Right renal pelvis (tissue), 4 donors: ENCODE measurements at regions not wholly inside any gene's neighbourhood (a gene's known extent, or its start where the extent isn't known, plus 50 kb on each side); places are given as distances from the start of the nearest gene placed in this dataset.
"Not testable (repeated sequence)": the region's sequence is repeated elsewhere in the genome, so short reads cannot be mapped to it uniquely, and the experiment has no call there.

Experiments
- DNase-seq, 4 donors: peaks; one replicate each; pipeline ENCODE4 v3.0.0-alpha.2; 2013; ENCODE audit warnings: low read depth in 4 of 4, low spot score in 3 of 4, missing footprints in 1 of 4

GRCh38 chr13:78161266-78161665, 242.6 kb upstream of the EDNRB start:
- no peak for DNase-seq

- DNase-seq = no peak
Measured at GRCh38 chr13:78160793-78161192, 242.2 kb upstream of the EDNRB start.

- DNase-seq = no peak
Measured at GRCh38 chr13:78152415-78152814, 233.8 kb upstream of the EDNRB start.

- no peak for DNase-seq
Measured at GRCh38 chr13:78147905-78148304, 229.3 kb upstream of the EDNRB start.

GRCh38 chr13:78145276-78145675, 226.6 kb upstream of the EDNRB start:
- no peak for DNase-seq

- DNase-seq = no peak
Measured at GRCh38 chr13:78139765-78140164, 221.1 kb upstream of the EDNRB start.

GRCh38 chr13:78138756-78139155, 220.1 kb upstream of the EDNRB start:
- no peak for DNase-seq

- DNase-seq = peak in 3 of 4 donors; percentile 18 to 37 (median 36)
Measured at GRCh38 chr13:78137404-78138142, 218.9 kb upstream of the EDNRB start.

- no peak for DNase-seq
Measured at GRCh38 chr13:78136966-78137365, 218.3 kb upstream of the EDNRB start.

- DNase-seq = no peak
Measured at GRCh38 chr13:78133511-78133910, 214.9 kb upstream of the EDNRB start.

- DNase-seq = no peak
Measured at GRCh38 chr13:78131811-78132210, 213.2 kb upstream of the EDNRB start.

GRCh38 chr13:78131346-78131745, 212.7 kb upstream of the EDNRB start:
- DNase-seq = no peak

- peak in 2 of 4 donors; percentile 5 to 20 for DNase-seq
Measured at GRCh38 chr13:78129823-78130222, 211.2 kb upstream of the EDNRB start.

- DNase-seq = no peak
Measured at GRCh38 chr13:78129359-78129758, 210.7 kb upstream of the EDNRB start.

- peak; percentile 40 to 47 (median 44) for DNase-seq
Measured at GRCh38 chr13:78121459-78122348, 203.1 kb upstream of the EDNRB start.

GRCh38 chr13:78121001-78121400, 202.4 kb upstream of the EDNRB start:
- DNase-seq = no peak

GRCh38 chr13:78120144-78120543, 201.5 kb upstream of the EDNRB start:
- DNase-seq = not testable (repeated sequence)

GRCh38 chr13:78117070-78117469, 198.4 kb upstream of the EDNRB start:
- not testable (repeated sequence) for DNase-seq

GRCh38 chr13:78105656-78106055, 187.0 kb upstream of the EDNRB start:
- no peak for DNase-seq

GRCh38 chr13:78103936-78104335, 185.3 kb upstream of the EDNRB start:
- DNase-seq = no peak

- DNase-seq = no peak
Measured at GRCh38 chr13:78102741-78103140, 184.1 kb upstream of the EDNRB start.
